ENCODE measurements at regions not wholly inside any gene's neighbourhood (a gene's known extent, or its start where the extent isn't known, plus 50 kb on each side); places are given as distances from the start of the nearest gene placed in this dataset.

GRCh38 chr4:29224911-29225310 is 1495.3 kb upstream of the PCDH7 start:
- ChIA-PET CTCF (no interaction called here), POLR2A (no interaction called here)
- H3F3A ChIP-seq (replicated peaks; ENCODE audit: insufficient read depth), result no peaks in the 10 kb centered on the region
- no peaks in the 10 kb centered on the region for H4K20me1 ChIP-seq (ENCODE audit: insufficient read depth)
- H3K4me3 ChIP-seq (ENCODE audit: low read depth in 2 of 2, low read length in 1 of 2), result no peak overlapping the region
- no peaks in the 10 kb centered on the region for H3K79me2 ChIP-seq (ENCODE audit: insufficient read depth)
- no peak for TF ChIP-seq MXI1 (IDR thresholded peaks at IDR 0.05; ENCODE audit: low read depth, low read length)
- TF ChIP-seq ZBTB33 (IDR thresholded peaks at IDR 0.05; ENCODE audit: borderline replicate concordance, low read depth), result no peak
- no peak for TF ChIP-seq SIN3A (IDR thresholded peaks at IDR 0.05; ENCODE audit: borderline replicate concordance, low read depth, low read length)
- no peak for TF ChIP-seq USF1 (IDR thresholded peaks at IDR 0.05; ENCODE audit: borderline replicate concordance, low read depth)
- no peak for TF ChIP-seq YY1 (IDR thresholded peaks at IDR 0.05; ENCODE audit: low read depth)
- no peak for TF ChIP-seq EZH2phosphoT487 (IDR thresholded peaks at IDR 0.05; ENCODE audit: borderline replicate concordance, low read depth)
- TF ChIP-seq, protein P1, sequence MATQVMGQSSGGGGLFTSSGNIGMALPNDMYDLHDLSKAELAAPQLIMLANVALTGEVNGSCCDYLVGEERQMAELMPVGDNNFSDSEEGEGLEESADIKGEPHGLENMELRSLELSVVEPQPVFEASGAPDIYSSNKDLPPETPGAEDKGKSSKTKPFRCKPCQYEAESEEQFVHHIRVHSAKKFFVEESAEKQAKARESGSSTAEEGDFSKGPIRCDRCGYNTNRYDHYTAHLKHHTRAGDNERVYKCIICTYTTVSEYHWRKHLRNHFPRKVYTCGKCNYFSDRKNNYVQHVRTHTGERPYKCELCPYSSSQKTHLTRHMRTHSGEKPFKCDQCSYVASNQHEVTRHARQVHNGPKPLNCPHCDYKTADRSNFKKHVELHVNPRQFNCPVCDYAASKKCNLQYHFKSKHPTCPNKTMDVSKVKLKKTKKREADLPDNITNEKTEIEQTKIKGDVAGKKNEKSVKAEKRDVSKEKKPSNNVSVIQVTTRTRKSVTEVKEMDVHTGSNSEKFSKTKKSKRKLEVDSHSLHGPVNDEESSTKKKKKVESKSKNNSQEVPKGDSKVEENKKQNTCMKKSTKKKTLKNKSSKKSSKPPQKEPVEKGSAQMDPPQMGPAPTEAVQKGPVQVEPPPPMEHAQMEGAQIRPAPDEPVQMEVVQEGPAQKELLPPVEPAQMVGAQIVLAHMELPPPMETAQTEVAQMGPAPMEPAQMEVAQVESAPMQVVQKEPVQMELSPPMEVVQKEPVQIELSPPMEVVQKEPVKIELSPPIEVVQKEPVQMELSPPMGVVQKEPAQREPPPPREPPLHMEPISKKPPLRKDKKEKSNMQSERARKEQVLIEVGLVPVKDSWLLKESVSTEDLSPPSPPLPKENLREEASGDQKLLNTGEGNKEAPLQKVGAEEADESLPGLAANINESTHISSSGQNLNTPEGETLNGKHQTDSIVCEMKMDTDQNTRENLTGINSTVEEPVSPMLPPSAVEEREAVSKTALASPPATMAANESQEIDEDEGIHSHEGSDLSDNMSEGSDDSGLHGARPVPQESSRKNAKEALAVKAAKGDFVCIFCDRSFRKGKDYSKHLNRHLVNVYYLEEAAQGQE (IDR thresholded peaks at IDR 0.05; ENCODE audit: low read depth, low read length), result no peak
- no peak for TF ChIP-seq TEAD4 (IDR thresholded peaks at IDR 0.05; ENCODE audit: borderline replicate concordance, insufficient read depth)
- TF ChIP-seq MEF2A (IDR thresholded peaks at IDR 0.05; ENCODE audit: borderline replicate concordance, low read depth), result no peak
- TF ChIP-seq EP300 (IDR thresholded peaks at IDR 0.05; ENCODE audit: borderline replicate concordance in 1 of 2, low read depth in 1 of 2, low read length in 1 of 2), result no peak
- no peak overlapping the region for H3K27ac ChIP-seq (ENCODE audit: low read depth in 2 of 2, low read length in 1 of 2)
- no peak overlapping the region for H3K4me2 ChIP-seq
- no peak for DNase-seq
- 3% methylated on average over 2 of the region's 2 CpGs for WGBS (ENCODE audit: low lambda C conversion rate)
- no peaks in the 10 kb centered on the region for H3K9me2 ChIP-seq
- H3K9me3 ChIP-seq, result no peaks in the 10 kb centered on the region
- H3K9ac ChIP-seq, result no peak overlapping the region
- H3K27me3 ChIP-seq (ENCODE audit: insufficient read depth), result no peaks in the 10 kb centered on the region; the same call in 1 of the 2 replicates
- H3K4me1 ChIP-seq (ENCODE audit: control insufficient read depth in 1 of 2, insufficient read depth in 2 of 2, low read depth in 1 of 2, low read length in 1 of 2), result no peaks in the 10 kb centered on the region
- no peak overlapping the region for H2AFZ ChIP-seq (ENCODE audit: low read depth)
- H3K36me3 ChIP-seq (replicated peaks in 1 of 2; ENCODE audit: control insufficient read depth in 1 of 2, insufficient read depth in 2 of 2, low read length in 1 of 2), result no peaks in the 10 kb centered on the region

GRCh38 chr4:29240641-29241040 is 1479.5 kb upstream of the PCDH7 start:
- no peaks in the 10 kb centered on the region; the same call in 1 of the 2 replicates for H3K9me3 ChIP-seq
- ChIA-PET CTCF (no interaction called here), POLR2A (no interaction called here)
- H3K27ac ChIP-seq (ENCODE audit: low read depth in 2 of 2, low read length in 1 of 2), result no peak overlapping the region
- H3K79me2 ChIP-seq (ENCODE audit: insufficient read depth), result no peaks in the 10 kb centered on the region
- H3K9me2 ChIP-seq, result 0 out of 2 replicates have a peak, but pooled peaks cover 2% of the 10 kb centered on the region
- no peaks in the 10 kb centered on the region for H3K36me3 ChIP-seq (replicated peaks in 1 of 2; ENCODE audit: control insufficient read depth in 1 of 2, insufficient read depth in 2 of 2, low read length in 1 of 2)
- H2AFZ ChIP-seq (ENCODE audit: low read depth), result no peak overlapping the region
- H4K20me1 ChIP-seq (ENCODE audit: insufficient read depth), result no peaks in the 10 kb centered on the region
- H3K4me2 ChIP-seq, result no peak overlapping the region
- H3K27me3 ChIP-seq (ENCODE audit: insufficient read depth), result no peaks in the 10 kb centered on the region
- no peak for DNase-seq
- H3K4me3 ChIP-seq (ENCODE audit: low read depth in 2 of 2, low read length in 1 of 2), result no peak overlapping the region
- no peaks in the 10 kb centered on the region for H3F3A ChIP-seq (replicated peaks; ENCODE audit: insufficient read depth)
- no peak overlapping the region for H3K9ac ChIP-seq
- H3K4me1 ChIP-seq (ENCODE audit: control insufficient read depth in 1 of 2, insufficient read depth in 2 of 2, low read depth in 1 of 2, low read length in 1 of 2), result no peaks in the 10 kb centered on the region
- TF ChIP-seq GATA2 (CRISPR knock-in tag; IDR thresholded peaks at IDR 0.05), result no peak
- TF ChIP-seq NFIC (IDR thresholded peaks at IDR 0.05; ENCODE audit: borderline replicate concordance), result no peak
- TF ChIP-seq JUND (IDR thresholded peaks at IDR 0.05), result no peak
- TF ChIP-seq, protein P2, sequence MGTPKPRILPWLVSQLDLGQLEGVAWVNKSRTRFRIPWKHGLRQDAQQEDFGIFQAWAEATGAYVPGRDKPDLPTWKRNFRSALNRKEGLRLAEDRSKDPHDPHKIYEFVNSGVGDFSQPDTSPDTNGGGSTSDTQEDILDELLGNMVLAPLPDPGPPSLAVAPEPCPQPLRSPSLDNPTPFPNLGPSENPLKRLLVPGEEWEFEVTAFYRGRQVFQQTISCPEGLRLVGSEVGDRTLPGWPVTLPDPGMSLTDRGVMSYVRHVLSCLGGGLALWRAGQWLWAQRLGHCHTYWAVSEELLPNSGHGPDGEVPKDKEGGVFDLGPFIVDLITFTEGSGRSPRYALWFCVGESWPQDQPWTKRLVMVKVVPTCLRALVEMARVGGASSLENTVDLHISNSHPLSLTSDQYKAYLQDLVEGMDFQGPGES (IDR thresholded peaks at IDR 0.05; ENCODE audit: low read depth, low read length), result no peak
- TF ChIP-seq, protein P1 (IDR thresholded peaks at IDR 0.05; ENCODE audit: low read depth, low read length), result no peak
- no peak for TF ChIP-seq USF1 (IDR thresholded peaks at IDR 0.05; ENCODE audit: borderline replicate concordance, low read depth)

Measured in SK-N-SH (cell line).